Thyroid gland (tissue), 4 donors: ENCODE measurements at regions not wholly inside any gene's neighbourhood (a gene's known extent, or its start where the extent isn't known, plus 50 kb on each side); places are given as distances from the start of the nearest gene placed in this dataset.

ENCODE experiments used
- DNase-seq, 2 donors: peaks; one replicate each; pipeline ENCODE4 v3.0.0-alpha.2; 2019
- H3K27ac ChIP-seq, 3 donors: fragments of 200-600 bp; sonication (generic); 1 replicate in 2 of 3; 2 replicates in 1 of 3; pipeline ENCODE4 v1.5.1; 2016 to 2019; ENCODE audit warnings: mild to moderate bottlenecking in 1 of 3, moderate library complexity in 1 of 3
- H3K27me3 ChIP-seq: fragments of 200-600 bp; sonication (generic); one replicate; pipeline ENCODE4 v1.5.1; 2019
- H3K36me3 ChIP-seq, 2 donors: fragments of 200-600 bp; sonication (generic); one replicate each; pipeline ENCODE4 v1.5.1; 2016 to 2019
- H3K4me1 ChIP-seq, 2 donors: fragments of 200-600 bp; sonication (generic); one replicate each; pipeline ENCODE4 v1.5.1; 2017 to 2019
- H3K4me3 ChIP-seq, 3 donors: fragments of 200-600 bp; sonication (generic); replicated peaks in 1 of 3; 1 replicate in 2 of 3; 2 replicates in 1 of 3; pipeline ENCODE4 v1.5.1; 2016; ENCODE audit warnings: mild to moderate bottlenecking in 1 of 3
- H3K9me3 ChIP-seq: fragments of 200-600 bp; sonication (generic); one replicate; pipeline ENCODE4 v1.5.1; 2017
- CTCF ChIP-seq, 6 experiments: fragments of 200-600 bp in 3 of 6; fragments of 450-650 bp in 3 of 6; sonication (generic) in 3 of 6; IDR thresholded peaks; one replicate each; pipeline ENCODE4 v1.5.1; 2016 to 2019; ENCODE audit warnings: antibody characterized with exemption in 6 of 6, mild to moderate bottlenecking in 2 of 6, inconsistent platforms in 1 of 6, moderate library complexity in 1 of 6
- POLR2A ChIP-seq, 2 donors: fragments of 450-650 bp; IDR thresholded peaks; one replicate each; pipeline ENCODE4 v1.6.1; 2017; ENCODE audit warnings: antibody characterized with exemption in 2 of 2, mild to moderate bottlenecking in 2 of 2, moderate library complexity in 1 of 2
- WGBS, 2 donors: methylation state at CpG; one replicate each; pipeline ENCODE4 v1.1.5; 2017; 5-methylcytosine and 5-hydroxymethylcytosine counted together
- intact Hi-C: fragments of 100-400 bp; cut with DNase I; formaldehyde crosslinking; loops from one replicate; pipeline ENCODE4 v1.15.1; 2023

DNA sequence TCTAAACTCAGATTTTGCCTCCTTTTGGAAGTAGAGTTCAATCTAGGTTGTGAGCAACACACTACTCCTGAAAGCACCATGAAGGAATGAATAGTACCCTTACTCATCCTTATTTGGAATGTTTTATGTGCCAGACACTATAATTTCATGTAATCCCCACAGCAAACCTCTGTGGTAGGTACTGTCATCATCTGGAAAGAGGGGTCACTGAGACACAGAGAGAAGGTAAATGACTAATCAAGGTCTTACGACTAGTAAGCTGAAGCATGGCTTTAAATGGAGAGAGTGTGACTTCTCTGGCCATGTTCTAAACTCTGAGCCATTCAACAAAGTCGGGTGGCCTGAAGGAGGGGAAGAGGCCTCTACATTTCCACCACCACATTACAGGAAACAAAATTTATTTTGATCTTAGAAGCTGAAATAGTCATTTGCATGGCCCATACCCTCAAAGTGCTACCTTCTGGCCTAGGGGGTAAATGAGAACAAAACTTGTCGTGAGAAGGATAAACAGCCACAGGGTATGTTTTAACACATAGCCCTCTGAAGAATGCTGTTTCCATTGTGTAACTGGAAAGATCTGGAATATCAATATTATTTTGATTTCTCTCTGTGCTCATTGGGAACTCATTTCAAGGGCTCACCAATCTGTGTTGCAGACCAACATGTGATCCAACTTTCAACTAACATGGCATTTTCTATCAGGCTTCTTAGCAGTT, 180.8 kb upstream of the RFC3 start:
- TF ChIP-seq POLR2A (IDR thresholded peaks at IDR 0.05) (no peak), CTCF (IDR thresholded peaks at IDR 0.05) (no peak)
- no peaks in the 10 kb centered on the region for H3K27me3 ChIP-seq
- H3K4me3 ChIP-seq: no peak overlapping the region
- no peak for DNase-seq
- WGBS, 2 donors: 94% methylated on average over 3 of the region's 3 CpGs
- H3K9me3 ChIP-seq: no peaks in the 10 kb centered on the region
- H3K36me3 ChIP-seq: no peaks in the 10 kb centered on the region
- no peaks in the 10 kb centered on the region for H3K4me1 ChIP-seq
- no peak overlapping the region for H3K27ac ChIP-seq
- intact Hi-C loops: no loop called here

DNA sequence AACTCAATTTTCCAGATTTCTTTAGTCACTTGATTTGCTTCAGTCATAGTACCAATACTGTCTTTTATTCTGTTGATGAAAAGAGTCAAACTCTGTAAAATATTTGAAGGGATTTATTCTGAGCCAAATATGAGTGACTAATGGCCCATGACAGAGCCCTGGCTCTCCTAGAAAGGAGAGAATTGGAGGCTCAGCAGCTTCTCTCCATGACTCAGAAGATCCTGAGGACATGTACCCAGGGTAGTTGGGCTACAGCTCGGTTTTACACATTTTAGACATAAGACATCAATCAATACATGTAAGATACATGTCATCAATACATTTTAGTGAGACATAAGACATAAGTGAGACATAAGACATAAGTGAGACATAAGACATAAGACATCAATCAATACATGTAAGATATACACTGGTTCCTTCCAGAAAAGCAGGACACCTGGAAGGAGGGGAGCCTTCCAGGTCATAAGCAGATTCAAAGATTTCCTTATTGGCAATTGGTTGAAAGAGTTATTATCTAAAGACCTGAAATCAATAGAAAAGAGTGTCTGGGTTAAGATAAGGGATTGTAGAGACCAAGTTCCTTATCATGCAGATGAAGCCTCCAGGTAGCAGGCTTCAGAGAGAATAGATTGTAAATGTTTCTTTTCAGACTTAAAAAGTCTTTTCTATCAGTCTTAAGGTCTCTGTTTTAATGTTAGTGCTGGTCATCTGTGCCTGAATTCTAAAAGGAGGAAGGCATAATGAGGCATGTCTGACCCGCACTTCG, 179.8 kb upstream of the RFC3 start:
- Histone ChIP-seq H3K4me1 (no peaks in the 10 kb centered on the region), H3K27ac (no peak overlapping the region), H3K4me3 (no peak overlapping the region), H3K27me3 (no peaks in the 10 kb centered on the region), H3K36me3 (no peaks in the 10 kb centered on the region), H3K9me3 (no peaks in the 10 kb centered on the region)
- intact Hi-C loops: no loop called here
- TF ChIP-seq POLR2A (IDR thresholded peaks at IDR 0.05): no peak
- TF ChIP-seq CTCF (IDR thresholded peaks at IDR 0.05): no peak
- 93 to 95% methylated on average over 3 of the region's 3 CpGs for WGBS, 2 donors
- no peak for DNase-seq

- intact Hi-C loops: no loop called here
- H3K36me3 ChIP-seq: no peaks in the 10 kb centered on the region
- H3K4me3 ChIP-seq: no peak overlapping the region
- H3K9me3 ChIP-seq: no peaks in the 10 kb centered on the region
- no peak overlapping the region for H3K27ac ChIP-seq
- 70% methylated on average over 3 of the region's 3 CpGs for WGBS, 2 donors
- H3K27me3 ChIP-seq: no peaks in the 10 kb centered on the region
- TF ChIP-seq CTCF (IDR thresholded peaks at IDR 0.05) (no peak), POLR2A (IDR thresholded peaks at IDR 0.05) (no peak)
- no peak for DNase-seq
- no peaks in the 10 kb centered on the region for H3K4me1 ChIP-seq
These were observed 178.8 kb upstream of the RFC3 start for GRCh38 chr13:33639158-33639557.

GRCh38 chr13:33639626-33640080, 178.3 kb upstream of the RFC3 start:
- no peaks in the 10 kb centered on the region for H3K36me3 ChIP-seq
- no peak overlapping the region for H3K4me3 ChIP-seq
- 98% methylated on average over 4 of the region's 4 CpGs for WGBS, 2 donors
- H3K4me1 ChIP-seq: no peaks in the 10 kb centered on the region
- DNase-seq: no peak
- H3K27me3 ChIP-seq: no peaks in the 10 kb centered on the region
- H3K9me3 ChIP-seq: no peaks in the 10 kb centered on the region
- TF ChIP-seq CTCF (IDR thresholded peaks at IDR 0.05): no peak
- no peak for TF ChIP-seq POLR2A (IDR thresholded peaks at IDR 0.05)
- H3K27ac ChIP-seq: no peak overlapping the region
- intact Hi-C loops: no loop called here

DNA sequence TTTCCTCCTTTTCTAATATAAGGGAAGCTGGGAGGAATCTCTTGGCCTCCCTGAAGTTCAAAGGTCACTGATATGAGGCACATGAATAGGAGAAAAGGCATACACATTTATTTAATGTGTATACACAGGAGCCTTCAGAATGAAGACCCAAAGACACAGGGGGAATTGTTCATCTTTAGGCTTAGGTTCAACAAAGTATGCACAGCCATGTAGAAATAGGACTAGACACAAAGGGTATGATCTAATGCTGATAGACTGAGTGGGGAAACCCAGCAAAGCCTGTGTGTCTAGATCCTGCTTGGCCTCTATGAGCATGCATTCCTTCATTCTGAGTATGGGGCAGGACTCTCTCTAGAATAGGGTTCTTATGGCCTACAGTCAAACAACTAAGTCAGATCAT, 177.1 kb upstream of the RFC3 start:
- intact Hi-C loops: no loop called here
- Histone ChIP-seq H3K4me3 (no peak overlapping the region), H3K9me3 (no peaks in the 10 kb centered on the region), H3K4me1 (no peaks in the 10 kb centered on the region), H3K27ac (no peak overlapping the region), H3K36me3 (no peaks in the 10 kb centered on the region), H3K27me3 (no peaks in the 10 kb centered on the region)
- TF ChIP-seq POLR2A (IDR thresholded peaks at IDR 0.05) (no peak), CTCF (IDR thresholded peaks at IDR 0.05) (no peak)
- no peak for DNase-seq
